ENCODE measurements at regions not wholly inside any gene's neighbourhood (a gene's known extent, or its start where the extent isn't known, plus 50 kb on each side); places are given as distances from the start of the nearest gene placed in this dataset.

DNA sequence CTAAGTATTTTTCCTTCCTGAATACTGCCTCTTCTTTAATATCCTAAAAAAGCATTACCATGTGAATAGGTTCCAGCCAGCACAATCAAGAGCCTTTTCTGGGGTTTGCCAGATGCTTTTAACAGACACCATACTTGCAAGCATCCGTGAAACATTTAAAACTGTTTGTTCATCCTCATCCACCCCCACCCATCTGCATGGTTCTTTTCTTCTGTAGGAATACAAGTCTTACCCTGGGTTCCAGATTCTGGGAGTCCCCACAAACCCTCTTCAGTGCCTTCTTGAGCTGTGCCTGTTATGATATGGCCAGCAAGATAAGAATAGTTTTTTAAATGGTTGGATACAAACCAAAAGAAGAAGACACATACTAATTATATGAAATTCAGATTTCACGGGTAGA lies 354.9 kb upstream of the PLXNA2 start:
- no peaks in the 10 kb centered on the region for H3K9me3 ChIP-seq (ENCODE audit: control insufficient read depth in 2 of 2, insufficient read depth in 1 of 2, low read depth in 1 of 2, low read length in 1 of 2)
- H3K4me1 ChIP-seq (ENCODE audit: control insufficient read depth in 2 of 2, insufficient read depth in 2 of 2, low read length in 1 of 2) = no peaks in the 10 kb centered on the region
- no peak overlapping the region for H3K27ac ChIP-seq (ENCODE audit: low read depth in 2 of 2, low read length in 1 of 2)
- WGBS, 2 donors = 87 to 90% methylated on average over 2 of the region's 2 CpGs
- H3K27me3 ChIP-seq (ENCODE audit: control insufficient read depth in 1 of 2, insufficient read depth in 2 of 2, low read length in 2 of 2) = no peaks in the 10 kb centered on the region
- H3K4me3 ChIP-seq (ENCODE audit: low read depth in 1 of 2, low read length in 2 of 2) = no peak overlapping the region
- H3K36me3 ChIP-seq (ENCODE audit: control insufficient read depth in 2 of 2, insufficient read depth in 2 of 2, low read length in 1 of 2) = no peaks in the 10 kb centered on the region

DNA sequence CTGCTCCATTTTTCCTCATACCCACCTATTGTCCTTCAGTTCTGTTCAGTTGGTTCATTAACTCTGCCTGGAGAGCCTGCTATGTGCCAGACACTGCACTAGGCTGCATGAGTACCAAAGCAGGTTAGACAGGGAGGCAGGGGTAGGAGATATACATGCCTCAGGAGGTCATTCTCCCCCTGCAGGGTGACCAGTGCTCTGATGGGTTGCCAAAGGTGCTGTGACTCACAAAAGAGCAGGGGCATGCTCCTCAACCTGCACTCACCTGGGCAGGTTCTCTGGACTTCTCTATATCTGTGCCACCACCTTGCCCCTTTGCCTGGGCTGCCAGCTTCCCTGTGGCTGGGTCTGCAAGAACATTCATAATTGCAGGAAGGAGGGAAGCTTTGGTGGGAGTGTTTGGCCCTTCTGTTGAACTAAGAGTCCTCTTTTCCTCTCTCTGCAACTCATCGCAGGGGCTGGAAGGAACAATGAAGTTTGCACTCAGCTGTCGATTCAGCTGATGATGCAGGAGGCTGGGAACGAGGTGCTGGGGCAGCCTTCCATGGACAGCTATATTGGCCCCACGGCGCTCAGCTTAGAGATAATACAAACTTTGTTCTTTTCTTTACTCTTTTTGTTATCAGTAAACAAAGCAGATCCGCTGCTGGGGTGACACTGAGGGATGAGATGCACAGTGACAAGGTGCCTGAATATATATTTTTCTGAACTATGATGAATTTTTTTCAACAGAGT lies 356.4 kb upstream of the PLXNA2 start:
- Histone ChIP-seq H3K4me1 (ENCODE audit: control insufficient read depth in 2 of 2, insufficient read depth in 2 of 2, low read length in 1 of 2) (no peaks in the 10 kb centered on the region), H3K27ac (ENCODE audit: low read depth in 2 of 2, low read length in 1 of 2) (no peak overlapping the region), H3K36me3 (ENCODE audit: control insufficient read depth in 2 of 2, insufficient read depth in 2 of 2, low read length in 1 of 2) (no peaks in the 10 kb centered on the region), H3K9me3 (ENCODE audit: control insufficient read depth in 2 of 2, insufficient read depth in 1 of 2, low read depth in 1 of 2, low read length in 1 of 2) (no peaks in the 10 kb centered on the region), H3K4me3 (ENCODE audit: low read depth in 1 of 2, low read length in 2 of 2) (no peak overlapping the region), H3K27me3 (ENCODE audit: control insufficient read depth in 1 of 2, insufficient read depth in 2 of 2, low read length in 2 of 2) (no peaks in the 10 kb centered on the region)
- 42 to 48% methylated on average over 6 of the region's 6 CpGs for WGBS, 2 donors

DNA sequence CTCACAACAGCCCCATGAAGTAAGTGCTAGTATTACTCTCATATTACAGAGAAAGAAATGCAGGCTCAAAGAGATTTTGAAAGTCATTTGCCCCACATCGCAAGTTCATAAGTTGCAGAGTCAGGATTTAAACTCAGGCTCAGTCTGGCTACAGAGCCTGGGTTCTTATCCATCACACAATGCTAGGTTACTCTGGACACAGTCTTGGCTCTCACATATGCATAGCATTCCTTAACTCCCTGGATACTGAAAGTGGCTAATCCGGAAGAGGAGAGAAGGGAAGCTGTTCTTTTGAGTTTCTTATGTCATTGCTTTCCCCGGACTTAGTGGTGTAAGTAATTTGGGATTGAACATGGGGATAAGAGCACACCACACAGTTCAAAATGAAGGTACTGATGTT lies 357.4 kb upstream of the PLXNA2 start:
- WGBS, 2 donors = 42 to 53% methylated on average over 3 of the region's 3 CpGs
- no peaks in the 10 kb centered on the region for H3K36me3 ChIP-seq (ENCODE audit: control insufficient read depth in 2 of 2, insufficient read depth in 2 of 2, low read length in 1 of 2)
- no peaks in the 10 kb centered on the region for H3K4me1 ChIP-seq (ENCODE audit: control insufficient read depth in 2 of 2, insufficient read depth in 2 of 2, low read length in 1 of 2)
- H3K9me3 ChIP-seq (ENCODE audit: control insufficient read depth in 2 of 2, insufficient read depth in 1 of 2, low read depth in 1 of 2, low read length in 1 of 2) = no peaks in the 10 kb centered on the region
- no peak overlapping the region for H3K4me3 ChIP-seq (ENCODE audit: low read depth in 1 of 2, low read length in 2 of 2)
- H3K27me3 ChIP-seq (ENCODE audit: control insufficient read depth in 1 of 2, insufficient read depth in 2 of 2, low read length in 2 of 2) = no peaks in the 10 kb centered on the region
- no peak overlapping the region for H3K27ac ChIP-seq (ENCODE audit: low read depth in 2 of 2, low read length in 1 of 2)

DNA sequence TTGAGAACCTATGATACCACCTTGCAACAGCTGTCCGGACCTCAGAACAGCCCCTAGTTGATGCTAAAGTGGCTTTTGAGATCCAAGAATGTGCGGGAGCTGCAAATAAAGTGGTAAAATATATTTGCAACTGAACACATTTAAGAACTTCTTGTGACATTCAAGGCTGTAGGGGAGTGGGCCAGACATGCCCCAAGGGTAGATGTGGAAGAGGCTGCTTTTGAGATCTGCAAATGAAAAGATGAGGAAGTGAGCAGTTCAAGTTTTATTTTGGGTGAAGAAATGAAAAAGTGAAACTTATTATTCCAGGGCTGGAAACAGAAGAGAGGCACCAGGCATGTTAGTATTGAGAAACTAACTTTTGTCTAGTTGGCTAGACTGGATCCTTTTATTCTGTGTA lies 359.5 kb upstream of the PLXNA2 start:
- Histone ChIP-seq H3K27ac (ENCODE audit: low read depth in 2 of 2, low read length in 1 of 2) (no peak overlapping the region), H3K4me3 (ENCODE audit: low read depth in 1 of 2, low read length in 2 of 2) (no peak overlapping the region), H3K9me3 (ENCODE audit: control insufficient read depth in 2 of 2, insufficient read depth in 1 of 2, low read depth in 1 of 2, low read length in 1 of 2) (no peaks in the 10 kb centered on the region), H3K36me3 (ENCODE audit: control insufficient read depth in 2 of 2, insufficient read depth in 2 of 2, low read length in 1 of 2) (no peaks in the 10 kb centered on the region), H3K4me1 (ENCODE audit: control insufficient read depth in 2 of 2, insufficient read depth in 2 of 2, low read length in 1 of 2) (no peaks in the 10 kb centered on the region), H3K27me3 (ENCODE audit: control insufficient read depth in 1 of 2, insufficient read depth in 2 of 2, low read length in 2 of 2) (no peaks in the 10 kb centered on the region)
- 47 to 63% methylated on average over 2 of the region's 2 CpGs for WGBS, 2 donors

DNA sequence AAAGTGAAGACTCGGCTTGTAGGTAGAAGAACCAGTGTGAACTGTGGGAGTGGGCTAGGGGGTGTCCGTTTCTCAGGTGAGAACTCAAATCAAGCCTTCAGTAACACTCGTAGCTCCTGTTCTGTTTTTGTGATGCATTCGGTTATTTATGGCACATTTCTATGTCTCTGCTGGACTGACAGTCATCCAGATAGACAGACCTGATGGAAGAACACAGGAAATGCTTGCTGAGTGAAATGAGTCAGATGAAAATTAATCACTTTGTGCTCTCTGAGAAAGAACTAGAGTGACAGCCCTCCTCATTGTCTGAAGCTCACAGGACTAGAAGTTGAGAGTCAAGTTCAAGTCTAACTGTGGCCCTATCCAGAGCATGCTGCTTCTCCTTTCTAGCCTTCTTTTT lies 360.1 kb upstream of the PLXNA2 start:
- H3K27ac ChIP-seq (ENCODE audit: low read depth in 2 of 2, low read length in 1 of 2) = no peak overlapping the region
- 56 to 58% methylated on average over 4 of the region's 4 CpGs for WGBS, 2 donors
- no peaks in the 10 kb centered on the region for H3K9me3 ChIP-seq (ENCODE audit: control insufficient read depth in 2 of 2, insufficient read depth in 1 of 2, low read depth in 1 of 2, low read length in 1 of 2)
- H3K27me3 ChIP-seq (ENCODE audit: control insufficient read depth in 1 of 2, insufficient read depth in 2 of 2, low read length in 2 of 2) = no peaks in the 10 kb centered on the region
- H3K36me3 ChIP-seq (ENCODE audit: control insufficient read depth in 2 of 2, insufficient read depth in 2 of 2, low read length in 1 of 2) = no peaks in the 10 kb centered on the region
- no peak overlapping the region for H3K4me3 ChIP-seq (ENCODE audit: low read depth in 1 of 2, low read length in 2 of 2)
- no peaks in the 10 kb centered on the region for H3K4me1 ChIP-seq (ENCODE audit: control insufficient read depth in 2 of 2, insufficient read depth in 2 of 2, low read length in 1 of 2)

DNA sequence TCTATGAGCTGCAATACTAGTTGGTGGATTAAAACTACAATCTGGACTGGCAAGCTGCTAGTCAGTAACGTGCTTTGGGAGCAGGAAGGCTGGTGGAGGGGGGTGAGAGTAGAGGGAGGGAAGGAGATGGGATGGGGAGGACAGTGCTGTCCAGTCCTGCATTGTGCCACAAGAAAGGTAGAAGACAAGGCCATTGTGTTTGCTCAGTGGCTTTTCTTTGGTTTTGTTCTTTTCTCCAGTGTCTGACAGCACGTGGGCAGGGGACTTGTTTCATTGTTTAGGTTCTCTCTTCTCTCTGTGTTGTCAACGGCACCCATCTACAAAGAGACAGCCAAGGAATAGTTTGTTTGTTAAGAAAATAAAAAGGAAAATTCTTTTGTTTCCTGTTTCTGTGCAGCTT lies 362.8 kb upstream of the PLXNA2 start:
- no peaks in the 10 kb centered on the region for H3K9me3 ChIP-seq (ENCODE audit: control insufficient read depth in 2 of 2, insufficient read depth in 1 of 2, low read depth in 1 of 2, low read length in 1 of 2)
- H3K27me3 ChIP-seq (ENCODE audit: control insufficient read depth in 1 of 2, insufficient read depth in 2 of 2, low read length in 2 of 2) = no peaks in the 10 kb centered on the region
- H3K4me1 ChIP-seq (ENCODE audit: control insufficient read depth in 2 of 2, insufficient read depth in 2 of 2, low read length in 1 of 2) = no peaks in the 10 kb centered on the region
- no peak overlapping the region for H3K27ac ChIP-seq (ENCODE audit: low read depth in 2 of 2, low read length in 1 of 2)
- H3K4me3 ChIP-seq (ENCODE audit: low read depth in 1 of 2, low read length in 2 of 2) = no peak overlapping the region
- WGBS, 2 donors = 58 to 62% methylated on average over 3 of the region's 3 CpGs
- H3K36me3 ChIP-seq (ENCODE audit: control insufficient read depth in 2 of 2, insufficient read depth in 2 of 2, low read length in 1 of 2) = no peaks in the 10 kb centered on the region

DNA sequence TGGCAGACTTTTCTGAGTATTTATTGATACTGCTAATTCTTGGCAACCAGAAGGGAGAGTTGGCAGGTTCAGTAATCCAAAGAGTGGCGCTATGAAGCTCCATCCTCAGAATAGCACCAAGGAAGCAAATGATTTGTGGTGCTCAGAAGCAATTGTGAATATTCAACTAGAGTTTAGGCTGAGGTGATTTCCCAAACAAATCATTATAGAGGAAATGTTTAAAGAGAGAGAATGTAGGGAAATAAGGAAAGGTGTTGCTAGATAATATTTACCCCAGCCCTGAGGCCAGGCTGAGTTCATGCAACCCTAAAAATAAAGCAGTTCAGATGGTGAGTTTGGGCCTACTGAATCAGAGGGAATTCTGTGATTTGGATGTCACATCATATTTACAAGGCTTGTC lies 363.4 kb upstream of the PLXNA2 start:
- WGBS, 2 donors = 63 to 82% methylated on average over 1 of the region's 1 CpG
- Histone ChIP-seq H3K9me3 (ENCODE audit: control insufficient read depth in 2 of 2, insufficient read depth in 1 of 2, low read depth in 1 of 2, low read length in 1 of 2) (no peaks in the 10 kb centered on the region), H3K27me3 (ENCODE audit: control insufficient read depth in 1 of 2, insufficient read depth in 2 of 2, low read length in 2 of 2) (peaks cover 0 to 2% of the 10 kb centered on the region in 2 donors)

DNA sequence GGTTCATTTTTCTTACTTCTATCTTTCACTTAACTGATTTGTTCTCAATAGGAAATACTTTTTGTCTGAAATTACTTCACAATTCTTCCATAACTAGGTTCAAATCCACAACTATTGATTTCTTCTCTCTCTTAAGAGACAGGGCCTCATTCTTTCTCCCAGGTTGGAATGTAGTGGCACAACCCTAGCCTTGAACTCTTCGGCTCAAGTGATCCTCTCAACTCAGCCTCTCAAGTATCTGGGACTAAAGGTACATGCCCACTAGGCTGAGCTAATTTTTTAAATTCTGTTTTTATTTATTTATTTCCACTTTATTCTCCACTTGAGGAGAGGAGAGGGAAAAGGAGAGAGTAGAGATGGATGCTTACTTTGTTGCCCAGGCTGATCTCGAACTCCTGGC lies 370.4 kb upstream of the PLXNA2 start:
- no peak overlapping the region for H3K27ac ChIP-seq (ENCODE audit: low read depth in 2 of 2, low read length in 1 of 2)
- peaks cover 0 to 2% of the 10 kb centered on the region in 2 donors for H3K36me3 ChIP-seq (ENCODE audit: control insufficient read depth in 2 of 2, insufficient read depth in 2 of 2, low read length in 1 of 2)
- 88 to 94% methylated on average over 2 of the region's 2 CpGs for WGBS, 2 donors
- H3K27me3 ChIP-seq (ENCODE audit: control insufficient read depth in 1 of 2, insufficient read depth in 2 of 2, low read length in 2 of 2) = peaks cover 0 to 2% of the 10 kb centered on the region in 2 donors
- H3K4me1 ChIP-seq (ENCODE audit: control insufficient read depth in 2 of 2, insufficient read depth in 2 of 2, low read length in 1 of 2) = no peaks in the 10 kb centered on the region
- no peaks in the 10 kb centered on the region for H3K9me3 ChIP-seq (ENCODE audit: control insufficient read depth in 2 of 2, insufficient read depth in 1 of 2, low read depth in 1 of 2, low read length in 1 of 2)
- no peak overlapping the region for H3K4me3 ChIP-seq (ENCODE audit: low read depth in 1 of 2, low read length in 2 of 2)

More for the DNA sequence above, 363.4 kb upstream of the PLXNA2 start:
- Histone ChIP-seq H3K27ac (ENCODE audit: low read depth in 2 of 2, low read length in 1 of 2) (no peak overlapping the region), H3K4me3 (ENCODE audit: low read depth in 1 of 2, low read length in 2 of 2) (no peak overlapping the region), H3K36me3 (ENCODE audit: control insufficient read depth in 2 of 2, insufficient read depth in 2 of 2, low read length in 1 of 2) (no peaks in the 10 kb centered on the region), H3K4me1 (ENCODE audit: control insufficient read depth in 2 of 2, insufficient read depth in 2 of 2, low read length in 1 of 2) (no peaks in the 10 kb centered on the region)

DNA sequence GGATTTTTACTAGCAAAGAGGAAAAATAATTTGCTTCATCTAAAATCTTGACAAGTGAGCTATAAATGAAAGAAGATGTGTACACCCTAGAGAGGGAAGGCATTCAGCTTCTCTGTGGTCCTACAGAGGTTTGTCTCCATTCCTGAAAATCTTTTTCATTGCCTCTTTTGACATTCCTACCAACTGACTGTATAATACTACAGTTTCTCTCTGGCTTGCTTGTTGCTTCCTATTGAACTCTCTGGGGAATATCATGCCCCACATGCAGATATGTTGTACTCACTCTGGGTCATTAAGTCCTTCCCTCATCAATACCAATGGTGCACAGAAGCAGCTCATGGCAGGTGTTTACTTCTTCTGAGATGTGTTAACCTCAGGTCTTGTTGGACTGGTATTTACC lies 371.2 kb upstream of the PLXNA2 start:
- Histone ChIP-seq H3K27ac (ENCODE audit: low read depth in 2 of 2, low read length in 1 of 2) (no peak overlapping the region), H3K4me3 (ENCODE audit: low read depth in 1 of 2, low read length in 2 of 2) (no peak overlapping the region), H3K9me3 (ENCODE audit: control insufficient read depth in 2 of 2, insufficient read depth in 1 of 2, low read depth in 1 of 2, low read length in 1 of 2) (no peaks in the 10 kb centered on the region), H3K4me1 (ENCODE audit: control insufficient read depth in 2 of 2, insufficient read depth in 2 of 2, low read length in 1 of 2) (no peaks in the 10 kb centered on the region), H3K36me3 (ENCODE audit: control insufficient read depth in 2 of 2, insufficient read depth in 2 of 2, low read length in 1 of 2) (peaks cover 0 to 2% of the 10 kb centered on the region in 2 donors), H3K27me3 (ENCODE audit: control insufficient read depth in 1 of 2, insufficient read depth in 2 of 2, low read length in 2 of 2) (peaks cover 0 to 2% of the 10 kb centered on the region in 2 donors)

DNA sequence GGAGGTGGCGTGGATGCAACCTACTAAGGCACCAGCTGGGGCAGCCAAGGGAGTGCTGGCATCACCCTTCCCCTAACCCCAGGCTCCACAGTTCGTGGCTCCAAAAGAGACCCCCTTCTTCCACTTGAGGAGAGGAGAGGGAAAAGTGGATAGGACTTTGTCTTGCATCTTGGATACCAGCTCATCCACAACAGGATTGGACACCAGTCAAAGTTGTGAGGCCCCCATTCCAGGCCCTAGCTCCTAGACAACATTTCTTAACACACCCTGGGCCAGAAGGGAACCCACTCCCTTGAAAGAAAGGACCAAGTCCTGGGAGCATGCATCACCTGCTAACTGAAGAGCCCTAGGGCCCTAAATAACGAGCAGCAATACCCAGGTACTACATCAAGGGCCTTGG lies 372.6 kb upstream of the PLXNA2 start:
- H3K4me3 ChIP-seq (ENCODE audit: low read depth in 1 of 2, low read length in 2 of 2) = no peak overlapping the region
- peaks cover 0 to 2% of the 10 kb centered on the region in 2 donors for H3K27me3 ChIP-seq (ENCODE audit: control insufficient read depth in 1 of 2, insufficient read depth in 2 of 2, low read length in 2 of 2)
- no peaks in the 10 kb centered on the region for H3K9me3 ChIP-seq (ENCODE audit: control insufficient read depth in 2 of 2, insufficient read depth in 1 of 2, low read depth in 1 of 2, low read length in 1 of 2)
- 77 to 81% methylated on average over 3 of the region's 3 CpGs for WGBS, 2 donors
- H3K4me1 ChIP-seq (ENCODE audit: control insufficient read depth in 2 of 2, insufficient read depth in 2 of 2, low read length in 1 of 2) = no peaks in the 10 kb centered on the region
- H3K36me3 ChIP-seq (ENCODE audit: control insufficient read depth in 2 of 2, insufficient read depth in 2 of 2, low read length in 1 of 2) = peaks cover 0 to 2% of the 10 kb centered on the region in 2 donors
- no peak overlapping the region for H3K27ac ChIP-seq (ENCODE audit: low read depth in 2 of 2, low read length in 1 of 2)

All from esophagus (tissue), 2 donors.